ENCODE measurements at regions not wholly inside any gene's neighbourhood (a gene's known extent, or its start where the extent isn't known, plus 50 kb on each side); places are given as distances from the start of the nearest gene placed in this dataset.

- H3K4me3 ChIP-seq (ENCODE audit: low read depth, low read length) = no peak overlapping the region
- no peak for TF ChIP-seq CTCF (conservative IDR thresholded peaks at IDR 0.05; ENCODE audit: low read depth, low read length)
- no peak for DNase-seq (ENCODE audit: low read depth)
Observed at GRCh38 chr10:128908099-128908498, 558.9 kb upstream of the MGMT start.

GRCh38 chr10:128908499-128908898 is 558.5 kb upstream of the MGMT start:
- no peak for DNase-seq (ENCODE audit: low read depth)
- no peak for TF ChIP-seq CTCF (conservative IDR thresholded peaks at IDR 0.05; ENCODE audit: low read depth, low read length)
- H3K4me3 ChIP-seq (ENCODE audit: low read depth, low read length) = no peak overlapping the region

- no peak for TF ChIP-seq CTCF (conservative IDR thresholded peaks at IDR 0.05; ENCODE audit: low read depth, low read length)
Observed at GRCh38 chr10:128912568-128913311, 554.3 kb upstream of the MGMT start.

GRCh38 chr10:128914681-128915080 is 552.4 kb upstream of the MGMT start:
- TF ChIP-seq CTCF (conservative IDR thresholded peaks at IDR 0.05; ENCODE audit: low read depth, low read length) = no peak
- no peak overlapping the region for H3K4me3 ChIP-seq (ENCODE audit: low read depth, low read length)
- no peak for DNase-seq (ENCODE audit: low read depth)

More at GRCh38 chr10:128912568-128913311, 554.3 kb upstream of the MGMT start:
- H3K4me3 ChIP-seq (ENCODE audit: low read depth, low read length) = no peak overlapping the region
- no peak for DNase-seq (ENCODE audit: low read depth)

GRCh38 chr10:128915630-128916029 is 551.4 kb upstream of the MGMT start:
- no peak for DNase-seq (ENCODE audit: low read depth)
- no peak overlapping the region for H3K4me3 ChIP-seq (ENCODE audit: low read depth, low read length)
- no peak for TF ChIP-seq CTCF (conservative IDR thresholded peaks at IDR 0.05; ENCODE audit: low read depth, low read length)

GRCh38 chr10:128916383-128916782 is 550.7 kb upstream of the MGMT start:
- no peak overlapping the region for H3K4me3 ChIP-seq (ENCODE audit: low read depth, low read length)
- no peak for TF ChIP-seq CTCF (conservative IDR thresholded peaks at IDR 0.05; ENCODE audit: low read depth, low read length)
- no peak for DNase-seq (ENCODE audit: low read depth)

- DNase-seq (ENCODE audit: low read depth) = no peak
- no peak for TF ChIP-seq CTCF (conservative IDR thresholded peaks at IDR 0.05; ENCODE audit: low read depth, low read length)
- H3K4me3 ChIP-seq (ENCODE audit: low read depth, low read length) = no peak overlapping the region
Observed at GRCh38 chr10:128921389-128922022, 545.5 kb upstream of the MGMT start.
